Heart left ventricle (tissue), 16 donors: ENCODE measurements at regions not wholly inside any gene's neighbourhood (a gene's known extent, or its start where the extent isn't known, plus 50 kb on each side); places are given as distances from the start of the nearest gene placed in this dataset.
A peak's percentile ranks its signal among the peaks of the same experiment; 100 is the strongest.

ENCODE experiments used
- ATAC-seq, 4 donors: fragments of 200-7000 bp; cut with Tn5 transposase; one replicate each; pipeline ENCODE4 v1.9.1; 2020 to 2022; ENCODE audit warnings: moderate library complexity in 4 of 4, mild to moderate bottlenecking in 3 of 4, moderate number of reproducible peaks in 1 of 4
- DNase-seq, 5 donors: peaks; one replicate each; pipeline ENCODE4 v3.0.0-alpha.2; 2020
- H3K27ac ChIP-seq, 12 donors: fragments of 200-600 bp; sonication (generic) in 4 of 12; one replicate each; pipeline versions ENCODE4 v1.5.0 to v1.8.0; 2016 to 2022; ENCODE audit warnings: mild to moderate bottlenecking in 2 of 12
- H3K27me3 ChIP-seq, 9 donors: fragments of 200-600 bp; sonication (generic) in 2 of 9; one replicate each; pipeline versions ENCODE4 v1.5.1 to v1.8.0; 2016 to 2022; ENCODE audit warnings: mild to moderate bottlenecking in 3 of 9
- H3K36me3 ChIP-seq, 9 donors: fragments of 200-600 bp; sonication (generic) in 2 of 9; one replicate each; pipeline versions ENCODE4 v1.5.0 to v1.8.0; 2018 to 2022; ENCODE audit warnings: mild to moderate bottlenecking in 2 of 9
- H3K4me1 ChIP-seq, 12 donors: fragments of 200-600 bp; sonication (generic) in 4 of 12; one replicate each; pipeline versions ENCODE4 v1.5.0 to v1.8.0; 2016 to 2022; ENCODE audit warnings: mild to moderate bottlenecking in 3 of 12
- H3K4me3 ChIP-seq, 12 donors: fragments of 200-600 bp; sonication (generic) in 4 of 12; one replicate each; pipeline versions ENCODE4 v1.5.0 to v1.8.0; 2017 to 2022; ENCODE audit warnings: mild to moderate bottlenecking in 9 of 12, moderate library complexity in 4 of 12
- H3K9me3 ChIP-seq, 12 donors: fragments of 200-600 bp; sonication (generic) in 4 of 12; one replicate each; pipeline versions ENCODE4 v1.5.0 to v1.8.0; 2016 to 2022; ENCODE audit warnings: mild to moderate bottlenecking in 1 of 12
- CTCF ChIP-seq, 12 donors: fragments of 200-600 bp; sonication (generic) in 4 of 12; IDR thresholded peaks; one replicate each; pipeline versions ENCODE4 v1.5.0 to v1.8.0; 2018 to 2022; ENCODE audit warnings: antibody characterized with exemption in 12 of 12, mild to moderate bottlenecking in 5 of 12
- POLR2A ChIP-seq, 2 donors: fragments of 450-650 bp; IDR thresholded peaks; one replicate each; pipeline ENCODE4 v1.6.1; 2017; ENCODE audit warnings: antibody characterized with exemption in 2 of 2, mild to moderate bottlenecking in 2 of 2, moderate library complexity in 2 of 2
- WGBS, 4 donors: extraction: QIAGEN DNeasy Blood & Tissue Kit in 2 of 4; methylation state at CpG; one replicate each; pipeline versions ENCODE4 v1.1.5 to v1.1.7; 2013 to 2018; 5-methylcytosine and 5-hydroxymethylcytosine counted together
- intact Hi-C, 10 donors: fragments of 100-400 bp; cut with DNase I; formaldehyde crosslinking; loops; one replicate each; pipeline versions ENCODE4 v1.11.1 to v1.14.2; 2022
- donor health status: ischemic (EF 13 %, LVEDD 7.1; RV severe dilation, severe dysfunction).
- donor health status: healthy with polysubstance abuse.
- donor health status: DM: no; HTN: yes; CAD: no.
- donor health status: DM: no; HTN: no; CAD: no.
- donor health status: ischemic (EF 25% LVEDD 6.9; RV normal size, moderate dysfunction).
- donor health status: ischemic (EF 25% LVEDD 5.7; RV mildly dilated, moderate dysfunction).
- donor health status: healthy.
- donor health status: DM: yes; HTN: yes; CAD: no.
- donor health status: ischemic (EF 35%, LVEDD 5.7; RV mildly dilated, moderate dysfunction).
- donor health status: nonischemic (EF 11% LVEDD 7.7; RV severe dilation, severe dysfunction).
- donor health status: DM: yes; HTN: yes; CAD: no.
- donor health status: PGD.
- donor health status: ischemic (EF 29% LVEDD 5.4; RV normal size, mild dysfunction).
- donor health status: nonischemic (EF 23%, LVEDD 6.1; RV moderate dilation, normal function).

DNA sequence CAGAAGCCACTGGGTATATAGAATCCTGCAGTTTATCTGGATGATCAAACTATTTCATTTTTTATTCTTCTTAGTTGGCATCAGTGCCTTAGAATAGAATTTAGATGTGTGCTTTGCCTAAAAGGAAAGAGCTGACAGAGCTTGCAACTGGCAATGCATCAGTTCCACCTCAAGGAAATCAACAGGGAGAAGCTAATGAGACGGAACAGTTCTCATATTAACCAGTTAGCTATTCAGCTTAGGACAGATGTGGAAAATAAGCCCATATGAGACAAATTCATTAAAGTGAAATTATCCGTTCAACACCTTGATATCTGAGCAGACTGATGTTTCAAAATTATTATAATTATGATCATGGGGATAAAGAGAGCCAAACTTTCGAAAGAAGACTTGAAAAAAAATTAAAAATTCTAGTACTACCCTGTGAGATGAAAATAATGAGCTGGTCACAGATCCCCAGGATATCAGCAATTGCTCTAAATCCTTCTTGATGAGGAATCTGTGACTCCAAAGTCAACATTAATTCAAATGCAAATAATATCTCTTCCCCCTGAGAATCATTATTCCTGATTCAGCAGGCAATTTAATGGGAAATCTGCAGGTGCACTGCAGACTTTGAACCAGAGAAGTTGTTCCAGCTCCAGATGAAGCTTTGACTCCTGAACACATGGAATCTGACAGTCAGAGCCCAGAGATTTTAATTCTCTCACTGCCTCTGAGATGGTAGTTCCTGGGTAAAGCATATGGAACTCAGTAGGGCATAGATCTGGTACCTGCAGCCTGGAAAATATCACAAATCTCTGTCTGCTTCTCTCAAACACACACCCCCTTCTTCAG is 486.8 kb downstream of the FOXO1 start:
- no peaks in the 10 kb centered on the region for H3K36me3 ChIP-seq
- intact Hi-C loops: no loop called here

DNA sequence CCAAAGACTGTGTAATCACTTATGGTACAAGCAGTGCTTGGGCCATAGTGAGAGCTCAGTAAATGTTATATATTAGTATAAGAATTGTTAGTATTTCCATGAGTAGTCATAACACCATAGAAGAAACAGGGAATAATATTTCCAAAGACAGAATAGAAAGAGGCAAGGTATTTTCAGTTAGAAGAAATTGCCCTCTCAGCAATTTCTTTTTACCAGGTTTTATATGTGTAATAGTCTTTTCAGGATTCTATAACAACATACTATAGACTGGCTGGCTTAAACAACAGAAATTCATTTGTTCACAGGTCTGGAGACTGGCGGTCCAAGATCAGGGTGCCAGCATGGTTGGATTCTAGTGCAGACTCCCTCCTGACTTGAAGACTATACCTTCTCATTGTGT is 485.7 kb downstream of the FOXO1 start:
- Histone ChIP-seq H3K4me1 (peaks cover 0 to 10% (median 0%) of the 10 kb centered on the region in 12 donors), H3K9me3 (no peaks in the 10 kb centered on the region), H3K36me3 (no peaks in the 10 kb centered on the region), H3K27ac (no peak overlapping the region), H3K4me3 (no peak overlapping the region), H3K27me3 (no peaks in the 10 kb centered on the region)
- 97 to 100% (median 100%) methylated on average over 1 of the region's 1 CpG for WGBS, 4 donors
- ATAC-seq: no peak
- DNase-seq: no peak
- TF ChIP-seq POLR2A (IDR thresholded peaks at IDR 0.05) (no peak), CTCF (IDR thresholded peaks at IDR 0.05) (no peak)
- intact Hi-C loops: no loop called here

More for the DNA sequence above, 486.8 kb downstream of the FOXO1 start:
- DNase-seq: no peak
- peaks cover 0 to 4% (median 0%) of the 10 kb centered on the region in 12 donors for H3K4me1 ChIP-seq
- H3K27ac ChIP-seq: no peak overlapping the region
- TF ChIP-seq CTCF (IDR thresholded peaks at IDR 0.05) (no peak), POLR2A (IDR thresholded peaks at IDR 0.05) (no peak)
- H3K4me3 ChIP-seq: no peak overlapping the region
- H3K9me3 ChIP-seq: no peaks in the 10 kb centered on the region
- 93 to 97% (median 95%) methylated on average over 3 of the region's 3 CpGs for WGBS, 4 donors
- H3K27me3 ChIP-seq: no peaks in the 10 kb centered on the region
- ATAC-seq: no peak

GRCh38 chr13:40181203-40181845 is 485.1 kb downstream of the FOXO1 start:
- no peak overlapping the region for H3K4me3 ChIP-seq
- H3K4me1 ChIP-seq: peaks cover 0 to 10% (median 0%) of the 10 kb centered on the region in 12 donors
- WGBS, 4 donors: 89 to 91% (median 90%) methylated on average over 4 of the region's 4 CpGs
- H3K27me3 ChIP-seq: no peaks in the 10 kb centered on the region
- TF ChIP-seq CTCF (IDR thresholded peaks at IDR 0.05) (no peak), POLR2A (IDR thresholded peaks at IDR 0.05) (no peak)
- ATAC-seq: peak in 3 of 4 donors; percentile 36 to 58 (median 45)
- H3K36me3 ChIP-seq: no peaks in the 10 kb centered on the region
- intact Hi-C loops: no loop called here
- H3K9me3 ChIP-seq: no peaks in the 10 kb centered on the region
- DNase-seq: no peak
- H3K27ac ChIP-seq: no peak overlapping the region

- DNase-seq: no peak
- Histone ChIP-seq H3K9me3 (no peaks in the 10 kb centered on the region), H3K27me3 (no peaks in the 10 kb centered on the region), H3K27ac (no peak overlapping the region), H3K36me3 (no peaks in the 10 kb centered on the region), H3K4me1 (peaks cover 0 to 10% (median 0%) of the 10 kb centered on the region in 12 donors), H3K4me3 (no peak overlapping the region)
- WGBS, 4 donors: 81 to 91% (median 86%) methylated on average over 2 of the region's 2 CpGs
- no peak for TF ChIP-seq CTCF (IDR thresholded peaks at IDR 0.05)
- no peak for TF ChIP-seq POLR2A (IDR thresholded peaks at IDR 0.05)
- ATAC-seq: no peak
- intact Hi-C loops: no loop called here
Observed at GRCh38 chr13:40182591-40182990, 483.9 kb downstream of the FOXO1 start.
